Activated naive CD4-positive, alpha-beta T cell treated with anti-CD3 and anti-CD28 coated beads, Interleukin-2, amount 10 ng/mL, durations not matched to agents 7 days and 5 days (primary cell): ENCODE measurements at regions not wholly inside any gene's neighbourhood (a gene's known extent, or its start where the extent isn't known, plus 50 kb on each side); places are given as distances from the start of the nearest gene placed in this dataset.

ENCODE experiments used
- CTCF ChIA-PET: fragments of 350-600 bp; sonication (Branson Sonifier 250); formaldehyde crosslinking; loops from one replicate; lab custom pipeline; 2021; ENCODE audit warnings: antibody characterized with exemption; lab: Charles Lee
- DNase-seq: peaks from one replicate; pipeline ENCODE4 v3.0.0-alpha.2; 2020
- H3K27ac Mint-ChIP-seq: one replicate; pipeline ENCODE4 v1.8.0; 2021; ENCODE audit warnings: mild to moderate bottlenecking, moderate library complexity, mixed read lengths
- H3K27me3 Mint-ChIP-seq: one replicate; pipeline ENCODE4 v1.8.0; 2021; ENCODE audit warnings: mild to moderate bottlenecking, mixed read lengths
- H3K36me3 Mint-ChIP-seq: one replicate; pipeline ENCODE4 v1.8.0; 2021; ENCODE audit warnings: mixed read lengths
- H3K4me1 Mint-ChIP-seq: one replicate; pipeline ENCODE4 v1.8.0; 2021; ENCODE audit warnings: mixed read lengths
- H3K4me3 Mint-ChIP-seq: one replicate; pipeline ENCODE4 v1.8.0; 2021; ENCODE audit warnings: mild to moderate bottlenecking, moderate library complexity, mixed read lengths
- H3K9me3 Mint-ChIP-seq: one replicate; pipeline ENCODE4 v1.8.0; 2021; ENCODE audit warnings: mixed read lengths

GRCh38 chr13:27673911-27674310, 52.2 kb downstream of the POLR1D start:
- H3K4me1 Mint-ChIP-seq, result no peaks in the 10 kb centered on the region
- H3K4me3 Mint-ChIP-seq, result no peak overlapping the region
- DNase-seq, result no peak
- H3K27me3 Mint-ChIP-seq, result peaks cover 7% of the 10 kb centered on the region
- H3K36me3 Mint-ChIP-seq, result no peaks in the 10 kb centered on the region
- H3K9me3 Mint-ChIP-seq, result no peaks in the 10 kb centered on the region
- CTCF ChIA-PET, result no interaction called here
- no peak overlapping the region for H3K27ac Mint-ChIP-seq

- Mint-ChIP-seq H3K27ac (no peak overlapping the region), H3K36me3 (no peaks in the 10 kb centered on the region), H3K27me3 (peaks cover 21% of the 10 kb centered on the region), H3K9me3 (no peaks in the 10 kb centered on the region), H3K4me3 (no peak overlapping the region), H3K4me1 (no peaks in the 10 kb centered on the region)
- DNase-seq, result no peak
- CTCF ChIA-PET, result interaction anchor here (1.3 kb wide), 1 partner anchor 305 kb away, joined by 3 read pairs; no protein-coding TSS in a partner anchor
Observed at GRCh38 chr13:27678306-27679040, 56.8 kb downstream of the POLR1D start.

GRCh38 chr13:27679396-27679795, 57.7 kb downstream of the POLR1D start:
- Mint-ChIP-seq H3K4me3 (no peak overlapping the region), H3K4me1 (no peaks in the 10 kb centered on the region), H3K27ac (no peak overlapping the region), H3K27me3 (peaks cover 22% of the 10 kb centered on the region), H3K9me3 (no peaks in the 10 kb centered on the region), H3K36me3 (no peaks in the 10 kb centered on the region)
- CTCF ChIA-PET, result no interaction called here
- DNase-seq, result no peak

- Mint-ChIP-seq H3K4me3 (no peak overlapping the region), H3K27ac (no peak overlapping the region)
- no peak for DNase-seq
Observed at GRCh38 chr13:27679896-27680295, 58.2 kb downstream of the POLR1D start.

GRCh38 chr13:27680465-27680864, 58.8 kb downstream of the POLR1D start:
- no peaks in the 10 kb centered on the region for H3K9me3 Mint-ChIP-seq

More at GRCh38 chr13:27679896-27680295, 58.2 kb downstream of the POLR1D start:
- Mint-ChIP-seq H3K36me3 (no peaks in the 10 kb centered on the region), H3K4me1 (no peaks in the 10 kb centered on the region), H3K27me3 (peaks cover 22% of the 10 kb centered on the region), H3K9me3 (no peaks in the 10 kb centered on the region)
- CTCF ChIA-PET, result no interaction called here

GRCh38 chr13:27691207-27691606, 69.5 kb downstream of the POLR1D start:
- CTCF ChIA-PET, result no interaction called here
- no peaks in the 10 kb centered on the region for H3K36me3 Mint-ChIP-seq
- H3K27ac Mint-ChIP-seq, result no peak overlapping the region
- peaks cover 5% of the 10 kb centered on the region for H3K9me3 Mint-ChIP-seq
- H3K4me1 Mint-ChIP-seq, result no peaks in the 10 kb centered on the region
- peaks cover 3% of the 10 kb centered on the region for H3K27me3 Mint-ChIP-seq
- no peak for DNase-seq
- H3K4me3 Mint-ChIP-seq, result no peak overlapping the region

More at GRCh38 chr13:27680465-27680864, 58.8 kb downstream of the POLR1D start:
- no peak for DNase-seq
- no peaks in the 10 kb centered on the region for H3K4me1 Mint-ChIP-seq
- H3K27me3 Mint-ChIP-seq, result peaks cover 25% of the 10 kb centered on the region
- CTCF ChIA-PET, result no interaction called here
- H3K27ac Mint-ChIP-seq, result no peak overlapping the region
- no peaks in the 10 kb centered on the region for H3K36me3 Mint-ChIP-seq
- no peak overlapping the region for H3K4me3 Mint-ChIP-seq

GRCh38 chr13:27696731-27697130, 75.0 kb downstream of the POLR1D start:
- CTCF ChIA-PET, result no interaction called here
- no peak overlapping the region for H3K4me3 Mint-ChIP-seq
- DNase-seq, result no peak
- H3K36me3 Mint-ChIP-seq, result no peaks in the 10 kb centered on the region
- H3K27ac Mint-ChIP-seq, result no peak overlapping the region
- peaks cover 12% of the 10 kb centered on the region for H3K27me3 Mint-ChIP-seq
- peaks cover 2% of the 10 kb centered on the region for H3K9me3 Mint-ChIP-seq
- H3K4me1 Mint-ChIP-seq, result peaks cover 10% of the 10 kb centered on the region

GRCh38 chr13:27699952-27700351, 78.3 kb downstream of the POLR1D start:
- CTCF ChIA-PET, result no interaction called here
- H3K4me3 Mint-ChIP-seq, result no peak overlapping the region
- peaks cover 15% of the 10 kb centered on the region for H3K4me1 Mint-ChIP-seq
- H3K9me3 Mint-ChIP-seq, result peaks cover 20% of the 10 kb centered on the region
- no peak for DNase-seq
- peaks cover 4% of the 10 kb centered on the region for H3K36me3 Mint-ChIP-seq
- H3K27ac Mint-ChIP-seq, result no peak overlapping the region
- H3K27me3 Mint-ChIP-seq, result peaks cover 9% of the 10 kb centered on the region

- Mint-ChIP-seq H3K36me3 (peaks cover 5% of the 10 kb centered on the region), H3K9me3 (peaks cover 21% of the 10 kb centered on the region), H3K27me3 (peaks cover 22% of the 10 kb centered on the region), H3K27ac (no peak overlapping the region), H3K4me3 (no peak overlapping the region), H3K4me1 (peaks cover 5% of the 10 kb centered on the region)
- no peak for DNase-seq
- CTCF ChIA-PET, result no interaction called here
Observed at GRCh38 chr13:27704681-27705080, 83.0 kb downstream of the POLR1D start.

- no peak overlapping the region for H3K4me3 Mint-ChIP-seq
- no peak overlapping the region for H3K27ac Mint-ChIP-seq
- H3K4me1 Mint-ChIP-seq, result peaks cover 5% of the 10 kb centered on the region
- no peak for DNase-seq
- H3K9me3 Mint-ChIP-seq, result peaks cover 12% of the 10 kb centered on the region
- CTCF ChIA-PET, result no interaction called here
- H3K36me3 Mint-ChIP-seq, result peaks cover 2% of the 10 kb centered on the region
- H3K27me3 Mint-ChIP-seq, result peaks cover 28% of the 10 kb centered on the region
Observed at GRCh38 chr13:27708325-27708724, 84.0 kb upstream of the GSX1 start.

- DNase-seq, result no peak
- peaks cover 28% of the 10 kb centered on the region for H3K27me3 Mint-ChIP-seq
- H3K4me3 Mint-ChIP-seq, result no peak overlapping the region
- peaks cover 1% of the 10 kb centered on the region for H3K36me3 Mint-ChIP-seq
- peaks cover under 1% of the 10 kb centered on the region for H3K4me1 Mint-ChIP-seq
- H3K9me3 Mint-ChIP-seq, result peaks cover 3% of the 10 kb centered on the region
- H3K27ac Mint-ChIP-seq, result no peak overlapping the region
- CTCF ChIA-PET, result no interaction called here
Observed at GRCh38 chr13:27709779-27710178, 82.5 kb upstream of the GSX1 start.

GRCh38 chr13:27712421-27712820, 79.9 kb upstream of the GSX1 start:
- Mint-ChIP-seq H3K4me1 (no peaks in the 10 kb centered on the region), H3K36me3 (no peaks in the 10 kb centered on the region), H3K4me3 (no peak overlapping the region), H3K9me3 (no peaks in the 10 kb centered on the region), H3K27me3 (peaks cover 21% of the 10 kb centered on the region), H3K27ac (no peak overlapping the region)
- DNase-seq, result no peak
- CTCF ChIA-PET, result no interaction called here

- no peak for DNase-seq
- CTCF ChIA-PET, result interaction anchor here (0.6 to 1.3 kb wide), 5 partner anchors 26 to 340 kb away, joined by 3 to 5 read pairs (median 3); no protein-coding TSS in a partner anchor
- Mint-ChIP-seq H3K36me3 (no peaks in the 10 kb centered on the region), H3K9me3 (no peaks in the 10 kb centered on the region), H3K4me1 (no peaks in the 10 kb centered on the region), H3K4me3 (no peak overlapping the region), H3K27ac (no peak overlapping the region), H3K27me3 (peaks cover 12% of the 10 kb centered on the region)
Observed at GRCh38 chr13:27713767-27714166, 78.5 kb upstream of the GSX1 start.

GRCh38 chr13:27721681-27722080, 70.6 kb upstream of the GSX1 start:
- CTCF ChIA-PET, result no interaction called here
- H3K27ac Mint-ChIP-seq, result no peak overlapping the region
- no peak overlapping the region for H3K4me3 Mint-ChIP-seq
- no peaks in the 10 kb centered on the region for H3K4me1 Mint-ChIP-seq
- DNase-seq, result no peak
- no peaks in the 10 kb centered on the region for H3K27me3 Mint-ChIP-seq
- no peaks in the 10 kb centered on the region for H3K36me3 Mint-ChIP-seq
- H3K9me3 Mint-ChIP-seq, result no peaks in the 10 kb centered on the region

GRCh38 chr13:27728271-27728670, 64.0 kb upstream of the GSX1 start:
- CTCF ChIA-PET, result no interaction called here
- no peak overlapping the region for H3K27ac Mint-ChIP-seq
- no peaks in the 10 kb centered on the region for H3K9me3 Mint-ChIP-seq
- DNase-seq, result no peak
- H3K4me3 Mint-ChIP-seq, result no peak overlapping the region
- H3K36me3 Mint-ChIP-seq, result no peaks in the 10 kb centered on the region
- H3K4me1 Mint-ChIP-seq, result peaks cover 10% of the 10 kb centered on the region
- peaks cover 5% of the 10 kb centered on the region for H3K27me3 Mint-ChIP-seq
